DND-41 (cell line): ENCODE measurements at regions not wholly inside any gene's neighbourhood (a gene's known extent, or its start where the extent isn't known, plus 50 kb on each side); places are given as distances from the start of the nearest gene placed in this dataset.

Source experiments
- EZH2 ChIP-seq: IDR thresholded peaks from 3 replicates; pipeline ENCODE4 v1.6.1; 2012; ENCODE audit warnings: borderline replicate concordance, low read depth, mild to moderate bottlenecking, moderate library complexity, low read length, inconsistent platforms; ENCODE audit not compliant: severe bottlenecking
- TF ChIP-seq, protein P1 (sequence below): IDR thresholded peaks from 2 replicates; pipeline ENCODE4 v1.5.1; 2012; ENCODE audit warnings: borderline replicate concordance, low read length, moderate library complexity, mild to moderate bottlenecking; ENCODE audit not compliant: poor library complexity, severe bottlenecking; ENCODE audit errors: extremely low read depth

DNA sequence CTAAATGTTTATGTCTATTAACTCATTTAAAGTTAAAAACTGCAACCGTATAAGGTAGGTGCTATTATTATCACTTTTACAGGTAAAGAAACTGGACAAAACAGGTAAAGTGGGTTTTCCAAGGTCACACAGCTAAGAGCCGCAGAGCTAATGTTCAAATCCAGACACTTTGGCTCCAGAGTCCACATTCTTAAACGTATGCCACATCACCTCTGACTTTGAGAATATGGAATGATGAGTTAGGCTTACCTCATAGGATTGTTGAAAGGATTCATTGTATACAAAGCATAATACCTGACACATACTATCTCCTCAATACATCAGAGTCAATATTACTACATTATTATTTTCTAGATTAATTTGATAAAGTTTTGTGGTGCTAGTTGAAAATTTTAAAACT is 240.9 kb upstream of the STT3B start:
- TF ChIP-seq, protein P1, sequence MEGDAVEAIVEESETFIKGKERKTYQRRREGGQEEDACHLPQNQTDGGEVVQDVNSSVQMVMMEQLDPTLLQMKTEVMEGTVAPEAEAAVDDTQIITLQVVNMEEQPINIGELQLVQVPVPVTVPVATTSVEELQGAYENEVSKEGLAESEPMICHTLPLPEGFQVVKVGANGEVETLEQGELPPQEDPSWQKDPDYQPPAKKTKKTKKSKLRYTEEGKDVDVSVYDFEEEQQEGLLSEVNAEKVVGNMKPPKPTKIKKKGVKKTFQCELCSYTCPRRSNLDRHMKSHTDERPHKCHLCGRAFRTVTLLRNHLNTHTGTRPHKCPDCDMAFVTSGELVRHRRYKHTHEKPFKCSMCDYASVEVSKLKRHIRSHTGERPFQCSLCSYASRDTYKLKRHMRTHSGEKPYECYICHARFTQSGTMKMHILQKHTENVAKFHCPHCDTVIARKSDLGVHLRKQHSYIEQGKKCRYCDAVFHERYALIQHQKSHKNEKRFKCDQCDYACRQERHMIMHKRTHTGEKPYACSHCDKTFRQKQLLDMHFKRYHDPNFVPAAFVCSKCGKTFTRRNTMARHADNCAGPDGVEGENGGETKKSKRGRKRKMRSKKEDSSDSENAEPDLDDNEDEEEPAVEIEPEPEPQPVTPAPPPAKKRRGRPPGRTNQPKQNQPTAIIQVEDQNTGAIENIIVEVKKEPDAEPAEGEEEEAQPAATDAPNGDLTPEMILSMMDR: no peak
- no peak for TF ChIP-seq EZH2
